ENCODE measurements at regions not wholly inside any gene's neighbourhood (a gene's known extent, or its start where the extent isn't known, plus 50 kb on each side); places are given as distances from the start of the nearest gene placed in this dataset.

GRCh38 chr16:66263973-66264310 lies 102.5 kb upstream of the CDH5 start:
- TF ChIP-seq CTCF (IDR thresholded peaks at IDR 0.05; ENCODE audit: insufficient read depth, low read depth, low read length) (no peak), EZH2 (IDR thresholded peaks at IDR 0.05; ENCODE audit: insufficient read depth, low read length) (no peak)
